ENCODE measurements at regions not wholly inside any gene's neighbourhood (a gene's known extent, or its start where the extent isn't known, plus 50 kb on each side); places are given as distances from the start of the nearest gene placed in this dataset.

GRCh38 chr4:133799717-133800315 is 401.8 kb downstream of the PABPC4L start:
- Histone ChIP-seq H3K9me3 (ENCODE audit: control insufficient read depth, low read length) (no peaks in the 10 kb centered on the region), H2BK120ac (ENCODE audit: low read depth, low read length) (no peak overlapping the region), H3K14ac (ENCODE audit: low read length in 2 of 2) (no peak overlapping the region), H3K4me1 (ENCODE audit: control insufficient read depth, insufficient read depth, low read depth, low read length) (no peaks in the 10 kb centered on the region), H3K79me1 (replicated peaks; ENCODE audit: low read length, poor library complexity, severe bottlenecking) (no peaks in the 10 kb centered on the region), H3K4me3 (ENCODE audit: insufficient read depth in 1 of 2, low read depth in 1 of 2, low read length in 2 of 2) (no peak overlapping the region), H3K18ac (ENCODE audit: low read depth in 1 of 2, low read length in 2 of 2) (no peak overlapping the region), H3K9ac (ENCODE audit: low read length) (no peak overlapping the region), H3K27ac (ENCODE audit: low read length, poor library complexity, severe bottlenecking) (no peak overlapping the region), H3K27me3 (ENCODE audit: control insufficient read depth in 1 of 2, insufficient read depth in 1 of 2, low read length in 2 of 2) (no peaks in the 10 kb centered on the region), H2AFZ (ENCODE audit: low read depth, low read length) (no peak overlapping the region), H4K8ac (ENCODE audit: low read length) (no peak overlapping the region), H3K4ac (ENCODE audit: low read depth in 1 of 2, low read length in 2 of 2) (no peak overlapping the region), H3K23ac (ENCODE audit: low read length in 2 of 2) (no peak overlapping the region), H2BK12ac (ENCODE audit: low read length in 2 of 2) (no peak overlapping the region), H2BK5ac (ENCODE audit: low read depth, low read length, poor library complexity, severe bottlenecking) (no peak overlapping the region), H2AK5ac (ENCODE audit: low read length, severe bottlenecking) (no peak overlapping the region), H3K36me3 (ENCODE audit: control insufficient read depth in 1 of 2, insufficient read depth in 2 of 2, low read depth in 1 of 2, low read length in 2 of 2) (no peaks in the 10 kb centered on the region), H2BK15ac (ENCODE audit: low read depth, poor library complexity, severe bottlenecking) (no peak overlapping the region), H3K4me2 (ENCODE audit: low read length, poor library complexity, severe bottlenecking) (no peak overlapping the region), H4K91ac (ENCODE audit: low read length) (no peak overlapping the region)
- DNase-seq, result no peak
- 93% methylated on average over 3 of the region's 3 CpGs for WGBS

DNA sequence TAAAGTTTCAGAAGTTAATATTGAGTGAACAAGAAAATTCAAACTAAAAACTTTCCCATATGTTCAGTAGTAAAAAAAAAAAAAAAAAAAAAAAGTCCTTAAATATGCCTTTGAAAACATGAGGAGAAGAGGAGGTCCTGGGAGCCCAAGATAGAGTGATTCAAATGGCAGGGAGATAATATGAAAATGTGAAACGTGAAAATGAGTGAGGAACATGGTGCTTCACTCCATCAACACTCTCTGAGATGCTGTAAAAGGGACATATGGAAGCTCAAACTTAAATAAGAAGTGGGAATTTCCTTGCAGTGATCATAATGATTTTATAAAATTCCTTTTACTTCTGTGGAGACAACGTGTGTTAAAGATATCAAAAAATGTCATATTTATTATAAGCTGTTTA is 423.9 kb downstream of the PABPC4L start:
- Histone ChIP-seq H4K8ac (ENCODE audit: low read length) (no peak overlapping the region), H3K18ac (ENCODE audit: low read depth in 1 of 2, low read length in 2 of 2) (no peak overlapping the region)

GRCh38 chr4:133776961-133777360 is 424.6 kb downstream of the PABPC4L start:
- no peak overlapping the region for H3K23ac ChIP-seq (ENCODE audit: low read length in 2 of 2)
- no peaks in the 10 kb centered on the region for H3K36me3 ChIP-seq (ENCODE audit: control insufficient read depth in 1 of 2, insufficient read depth in 2 of 2, low read depth in 1 of 2, low read length in 2 of 2)
- H3K27ac ChIP-seq (ENCODE audit: low read length, poor library complexity, severe bottlenecking), result no peak overlapping the region
- H3K18ac ChIP-seq (ENCODE audit: low read depth in 1 of 2, low read length in 2 of 2), result no peak overlapping the region
- H3K79me1 ChIP-seq (replicated peaks; ENCODE audit: low read length, poor library complexity, severe bottlenecking), result no peaks in the 10 kb centered on the region
- H2BK5ac ChIP-seq (ENCODE audit: low read depth, low read length, poor library complexity, severe bottlenecking), result no peak overlapping the region
- H3K9me3 ChIP-seq (ENCODE audit: control insufficient read depth, low read length), result peaks cover under 1% of the 10 kb centered on the region
- no peak overlapping the region for H3K14ac ChIP-seq (ENCODE audit: low read length in 2 of 2)
- H4K91ac ChIP-seq (ENCODE audit: low read length), result no peak overlapping the region
- no peak overlapping the region for H3K4ac ChIP-seq (ENCODE audit: low read depth in 1 of 2, low read length in 2 of 2)
- no peak overlapping the region for H4K8ac ChIP-seq (ENCODE audit: low read length)
- H2BK12ac ChIP-seq (ENCODE audit: low read length in 2 of 2), result no peak overlapping the region
- DNase-seq, result no peak
- no peak overlapping the region for H2AFZ ChIP-seq (ENCODE audit: low read depth, low read length)
- WGBS, result 94% methylated on average over 3 of the region's 4 CpGs
- no peak overlapping the region for H3K4me2 ChIP-seq (ENCODE audit: low read length, poor library complexity, severe bottlenecking)
- H2BK120ac ChIP-seq (ENCODE audit: low read depth, low read length), result no peak overlapping the region
- H3K27me3 ChIP-seq (ENCODE audit: control insufficient read depth in 1 of 2, insufficient read depth in 1 of 2, low read length in 2 of 2), result no peaks in the 10 kb centered on the region
- H3K9ac ChIP-seq (ENCODE audit: low read length), result no peak overlapping the region
- no peak overlapping the region for H2BK15ac ChIP-seq (ENCODE audit: low read depth, poor library complexity, severe bottlenecking)
- no peak overlapping the region for H3K4me3 ChIP-seq (ENCODE audit: insufficient read depth in 1 of 2, low read depth in 1 of 2, low read length in 2 of 2)
- no peaks in the 10 kb centered on the region for H3K4me1 ChIP-seq (ENCODE audit: control insufficient read depth, insufficient read depth, low read depth, low read length)
- H2AK5ac ChIP-seq (ENCODE audit: low read length, severe bottlenecking), result no peak overlapping the region

More for the DNA sequence above, 423.9 kb downstream of the PABPC4L start:
- 86% methylated on average over 1 of the region's 2 CpGs for WGBS
- Histone ChIP-seq H3K4ac (ENCODE audit: low read depth in 1 of 2, low read length in 2 of 2) (no peak overlapping the region), H3K79me1 (replicated peaks; ENCODE audit: low read length, poor library complexity, severe bottlenecking) (no peaks in the 10 kb centered on the region), H2BK5ac (ENCODE audit: low read depth, low read length, poor library complexity, severe bottlenecking) (no peak overlapping the region), H3K23ac (ENCODE audit: low read length in 2 of 2) (no peak overlapping the region), H4K91ac (ENCODE audit: low read length) (no peak overlapping the region), H3K4me3 (ENCODE audit: insufficient read depth in 1 of 2, low read depth in 1 of 2, low read length in 2 of 2) (no peak overlapping the region), H3K9ac (ENCODE audit: low read length) (no peak overlapping the region), H2AK5ac (ENCODE audit: low read length, severe bottlenecking) (no peak overlapping the region), H2BK15ac (ENCODE audit: low read depth, poor library complexity, severe bottlenecking) (no peak overlapping the region), H2BK12ac (ENCODE audit: low read length in 2 of 2) (no peak overlapping the region), H3K14ac (ENCODE audit: low read length in 2 of 2) (no peak overlapping the region), H3K4me2 (ENCODE audit: low read length, poor library complexity, severe bottlenecking) (no peak overlapping the region), H3K9me3 (ENCODE audit: control insufficient read depth, low read length) (no peaks in the 10 kb centered on the region), H3K4me1 (ENCODE audit: control insufficient read depth, insufficient read depth, low read depth, low read length) (no peaks in the 10 kb centered on the region), H3K27ac (ENCODE audit: low read length, poor library complexity, severe bottlenecking) (no peak overlapping the region), H2AFZ (ENCODE audit: low read depth, low read length) (no peak overlapping the region), H2BK120ac (ENCODE audit: low read depth, low read length) (no peak overlapping the region), H3K27me3 (ENCODE audit: control insufficient read depth in 1 of 2, insufficient read depth in 1 of 2, low read length in 2 of 2) (no peaks in the 10 kb centered on the region), H3K36me3 (ENCODE audit: control insufficient read depth in 1 of 2, insufficient read depth in 2 of 2, low read depth in 1 of 2, low read length in 2 of 2) (no peaks in the 10 kb centered on the region)
- DNase-seq, result no peak

DNA sequence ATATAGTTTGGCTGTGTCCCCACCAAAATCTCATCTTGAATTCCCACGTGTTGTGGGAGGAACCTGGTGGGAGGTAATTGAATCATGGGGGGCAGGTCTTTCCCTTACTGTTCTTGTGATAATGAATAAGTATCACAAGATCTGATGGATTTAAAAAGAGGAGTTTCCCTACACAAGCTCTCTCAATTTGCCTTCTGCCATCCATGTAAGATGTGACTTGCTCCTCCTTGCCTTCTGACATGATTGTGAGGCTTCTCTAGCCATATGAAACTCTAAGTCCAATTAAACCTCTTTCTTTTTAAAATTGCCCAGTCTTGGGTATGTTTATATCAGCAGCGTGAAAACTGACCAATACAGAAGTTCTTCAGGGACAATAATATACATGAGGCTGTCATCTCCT is 425.1 kb downstream of the PABPC4L start:
- no peaks in the 10 kb centered on the region for H3K79me1 ChIP-seq (replicated peaks; ENCODE audit: low read length, poor library complexity, severe bottlenecking)
- no peak overlapping the region for H3K9ac ChIP-seq (ENCODE audit: low read length)
- no peak overlapping the region for H3K4me3 ChIP-seq (ENCODE audit: insufficient read depth in 1 of 2, low read depth in 1 of 2, low read length in 2 of 2)
- WGBS, result 90% methylated on average over 2 of the region's 2 CpGs
- H3K23ac ChIP-seq (ENCODE audit: low read length in 2 of 2), result no peak overlapping the region
- DNase-seq, result no peak
- H3K4me1 ChIP-seq (ENCODE audit: control insufficient read depth, insufficient read depth, low read depth, low read length), result no peaks in the 10 kb centered on the region
- no peak overlapping the region for H3K18ac ChIP-seq (ENCODE audit: low read depth in 1 of 2, low read length in 2 of 2)
- no peak overlapping the region for H2BK15ac ChIP-seq (ENCODE audit: low read depth, poor library complexity, severe bottlenecking)
- no peak overlapping the region for H3K4ac ChIP-seq (ENCODE audit: low read depth in 1 of 2, low read length in 2 of 2)
- H2BK5ac ChIP-seq (ENCODE audit: low read depth, low read length, poor library complexity, severe bottlenecking), result no peak overlapping the region
- H2BK120ac ChIP-seq (ENCODE audit: low read depth, low read length), result no peak overlapping the region
- no peak overlapping the region for H3K14ac ChIP-seq (ENCODE audit: low read length in 2 of 2)
- H3K27me3 ChIP-seq (ENCODE audit: control insufficient read depth in 1 of 2, insufficient read depth in 1 of 2, low read length in 2 of 2), result no peaks in the 10 kb centered on the region
- H4K8ac ChIP-seq (ENCODE audit: low read length), result no peak overlapping the region
- H3K27ac ChIP-seq (ENCODE audit: low read length, poor library complexity, severe bottlenecking), result no peak overlapping the region
- no peaks in the 10 kb centered on the region for H3K36me3 ChIP-seq (ENCODE audit: control insufficient read depth in 1 of 2, insufficient read depth in 2 of 2, low read depth in 1 of 2, low read length in 2 of 2)
- peaks cover 3% of the 10 kb centered on the region for H3K9me3 ChIP-seq (ENCODE audit: control insufficient read depth, low read length)
- no peak overlapping the region for H2AK5ac ChIP-seq (ENCODE audit: low read length, severe bottlenecking)
- H2AFZ ChIP-seq (ENCODE audit: low read depth, low read length), result no peak overlapping the region
- H3K4me2 ChIP-seq (ENCODE audit: low read length, poor library complexity, severe bottlenecking), result no peak overlapping the region
- no peak overlapping the region for H4K91ac ChIP-seq (ENCODE audit: low read length)
- H2BK12ac ChIP-seq (ENCODE audit: low read length in 2 of 2), result no peak overlapping the region
